WTC11 (cell line): ENCODE measurements at regions not wholly inside any gene's neighbourhood (a gene's known extent, or its start where the extent isn't known, plus 50 kb on each side); places are given as distances from the start of the nearest gene placed in this dataset.

Experiments used
- FOXK1 ChIP-seq: sonication (generic); formaldehyde crosslinking; IDR thresholded peaks from 2 replicates; pipeline ENCODE4 v1.8.0; 2022; ENCODE audit warnings: mild to moderate bottlenecking, moderate library complexity, missing genetic modification reagents
- FOXP1 ChIP-seq: sonication (generic); formaldehyde crosslinking; IDR thresholded peaks from 2 replicates; pipeline ENCODE4 v1.8.0; 2022; ENCODE audit warnings: missing genetic modification reagents, mild to moderate bottlenecking, moderate library complexity, borderline replicate concordance
- NFE2L1 ChIP-seq: sonication (generic); formaldehyde crosslinking; IDR thresholded peaks from 2 replicates; pipeline ENCODE4 v1.8.1; 2023; ENCODE audit warnings: missing genetic modification reagents
- NR2C2 ChIP-seq: sonication (generic); formaldehyde crosslinking; IDR thresholded peaks from 2 replicates; pipeline ENCODE4 v1.8.0; 2022; ENCODE audit warnings: mild to moderate bottlenecking, missing genetic modification reagents
- ZBTB21 ChIP-seq: sonication (generic); formaldehyde crosslinking; IDR thresholded peaks from 2 replicates; pipeline ENCODE4 v1.8.1; 2023; ENCODE audit warnings: mild to moderate bottlenecking, missing genetic modification reagents, borderline replicate concordance
- TF ChIP-seq, protein P1 (sequence below): fragments of 200-600 bp; IDR thresholded peaks from 2 replicates; pipeline ENCODE4 v1.8.0; 2022; ENCODE audit warnings: antibody characterized with exemption
- TF ChIP-seq, protein P2 (sequence below): sonication (generic); formaldehyde crosslinking; IDR thresholded peaks from 2 replicates; pipeline ENCODE4 v1.8.1; 2023; ENCODE audit warnings: mild to moderate bottlenecking, missing genetic modification reagents, moderate library complexity
- TF ChIP-seq, protein P3 (sequence below): fragments of 250-450 bp; sonication (Bioruptor Pico); conservative IDR thresholded peaks from 2 replicates; pipeline ENCODE4 v1.9.0; 2021; ENCODE audit warnings: mild to moderate bottlenecking

GRCh38 chr1:102084771-102085535 is 88.2 kb upstream of the OLFM3 start:
- TF ChIP-seq NR2C2 (no peak), FOXK1 (CRISPR knock-in tag) (no peak), ZBTB21 (CRISPR knock-in tag) (no peak), NFE2L1 (CRISPR knock-in tag) (no peak), FOXP1 (CRISPR knock-in tag) (no peak)
- TF ChIP-seq, protein P1, sequence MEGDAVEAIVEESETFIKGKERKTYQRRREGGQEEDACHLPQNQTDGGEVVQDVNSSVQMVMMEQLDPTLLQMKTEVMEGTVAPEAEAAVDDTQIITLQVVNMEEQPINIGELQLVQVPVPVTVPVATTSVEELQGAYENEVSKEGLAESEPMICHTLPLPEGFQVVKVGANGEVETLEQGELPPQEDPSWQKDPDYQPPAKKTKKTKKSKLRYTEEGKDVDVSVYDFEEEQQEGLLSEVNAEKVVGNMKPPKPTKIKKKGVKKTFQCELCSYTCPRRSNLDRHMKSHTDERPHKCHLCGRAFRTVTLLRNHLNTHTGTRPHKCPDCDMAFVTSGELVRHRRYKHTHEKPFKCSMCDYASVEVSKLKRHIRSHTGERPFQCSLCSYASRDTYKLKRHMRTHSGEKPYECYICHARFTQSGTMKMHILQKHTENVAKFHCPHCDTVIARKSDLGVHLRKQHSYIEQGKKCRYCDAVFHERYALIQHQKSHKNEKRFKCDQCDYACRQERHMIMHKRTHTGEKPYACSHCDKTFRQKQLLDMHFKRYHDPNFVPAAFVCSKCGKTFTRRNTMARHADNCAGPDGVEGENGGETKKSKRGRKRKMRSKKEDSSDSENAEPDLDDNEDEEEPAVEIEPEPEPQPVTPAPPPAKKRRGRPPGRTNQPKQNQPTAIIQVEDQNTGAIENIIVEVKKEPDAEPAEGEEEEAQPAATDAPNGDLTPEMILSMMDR, result no peak
- TF ChIP-seq, protein P2, sequence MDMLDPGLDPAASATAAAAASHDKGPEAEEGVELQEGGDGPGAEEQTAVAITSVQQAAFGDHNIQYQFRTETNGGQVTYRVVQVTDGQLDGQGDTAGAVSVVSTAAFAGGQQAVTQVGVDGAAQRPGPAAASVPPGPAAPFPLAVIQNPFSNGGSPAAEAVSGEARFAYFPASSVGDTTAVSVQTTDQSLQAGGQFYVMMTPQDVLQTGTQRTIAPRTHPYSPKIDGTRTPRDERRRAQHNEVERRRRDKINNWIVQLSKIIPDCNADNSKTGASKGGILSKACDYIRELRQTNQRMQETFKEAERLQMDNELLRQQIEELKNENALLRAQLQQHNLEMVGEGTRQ (CRISPR knock-in tag), result no peak
- TF ChIP-seq, protein P3, sequence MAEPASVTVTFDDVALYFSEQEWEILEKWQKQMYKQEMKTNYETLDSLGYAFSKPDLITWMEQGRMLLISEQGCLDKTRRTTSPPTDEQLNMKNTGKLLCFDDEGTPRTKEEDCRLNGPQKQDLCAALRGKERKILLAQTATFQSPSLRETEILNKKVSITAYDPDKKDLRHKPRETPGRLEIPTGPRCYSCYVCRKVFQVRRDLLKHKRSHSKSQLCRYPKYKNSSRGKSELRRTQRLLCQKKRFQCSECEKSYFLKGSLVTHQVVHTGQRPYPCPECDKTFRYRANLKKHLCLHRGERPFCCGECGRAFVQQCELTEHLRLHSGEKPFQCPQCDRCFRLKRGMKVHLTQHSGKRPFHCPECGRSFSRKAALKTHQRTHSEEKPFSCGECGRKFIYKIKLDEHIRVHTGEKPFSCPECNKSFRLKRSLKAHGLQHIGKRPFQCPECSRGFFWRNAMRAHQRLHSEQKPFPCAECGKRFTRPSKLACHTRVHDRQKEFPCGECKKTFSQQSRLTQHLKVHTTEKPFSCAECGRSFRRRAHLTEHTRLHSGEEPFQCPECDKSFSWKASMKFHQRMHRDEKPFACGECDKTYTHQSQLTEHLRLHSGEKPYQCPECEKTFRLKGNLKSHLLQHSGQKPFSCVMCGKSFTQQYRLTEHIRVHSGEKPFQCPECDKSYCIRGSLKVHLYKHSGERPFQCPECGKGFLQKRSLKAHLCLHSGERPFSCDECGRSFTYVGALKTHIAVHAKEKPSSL (CRISPR knock-in tag), result no peak
